Thyroid gland (tissue), 4 donors: ENCODE measurements at regions not wholly inside any gene's neighbourhood (a gene's known extent, or its start where the extent isn't known, plus 50 kb on each side); places are given as distances from the start of the nearest gene placed in this dataset.

Experiments used
- DNase-seq, 2 donors: peaks; one replicate each; pipeline ENCODE4 v3.0.0-alpha.2; 2019
- H3K27ac ChIP-seq, 3 donors: fragments of 200-600 bp; sonication (generic); 1 replicate in 2 of 3; 2 replicates in 1 of 3; pipeline ENCODE4 v1.5.1; 2016 to 2019; ENCODE audit warnings: mild to moderate bottlenecking in 1 of 3, moderate library complexity in 1 of 3
- H3K27me3 ChIP-seq: fragments of 200-600 bp; sonication (generic); one replicate; pipeline ENCODE4 v1.5.1; 2019
- H3K36me3 ChIP-seq, 2 donors: fragments of 200-600 bp; sonication (generic); one replicate each; pipeline ENCODE4 v1.5.1; 2016 to 2019
- H3K4me1 ChIP-seq, 2 donors: fragments of 200-600 bp; sonication (generic); one replicate each; pipeline ENCODE4 v1.5.1; 2017 to 2019
- H3K4me3 ChIP-seq, 3 donors: fragments of 200-600 bp; sonication (generic); replicated peaks in 1 of 3; 1 replicate in 2 of 3; 2 replicates in 1 of 3; pipeline ENCODE4 v1.5.1; 2016; ENCODE audit warnings: mild to moderate bottlenecking in 1 of 3
- H3K9me3 ChIP-seq: fragments of 200-600 bp; sonication (generic); one replicate; pipeline ENCODE4 v1.5.1; 2017
- POLR2A ChIP-seq, 2 donors: fragments of 450-650 bp; IDR thresholded peaks; one replicate each; pipeline ENCODE4 v1.6.1; 2017; ENCODE audit warnings: antibody characterized with exemption in 2 of 2, mild to moderate bottlenecking in 2 of 2, moderate library complexity in 1 of 2
- WGBS, 2 donors: methylation state at CpG; one replicate each; pipeline ENCODE4 v1.1.5; 2017; 5-methylcytosine and 5-hydroxymethylcytosine counted together
- intact Hi-C: fragments of 100-400 bp; cut with DNase I; formaldehyde crosslinking; loops from one replicate; pipeline ENCODE4 v1.15.1; 2023
- TF ChIP-seq, protein P1 (sequence below), 6 experiments: fragments of 200-600 bp in 3 of 6; fragments of 450-650 bp in 3 of 6; sonication (generic) in 3 of 6; IDR thresholded peaks; one replicate each; pipeline ENCODE4 v1.5.1; 2016 to 2019; ENCODE audit warnings: antibody characterized with exemption in 6 of 6, mild to moderate bottlenecking in 2 of 6, inconsistent platforms in 1 of 6, moderate library complexity in 1 of 6

DNA sequence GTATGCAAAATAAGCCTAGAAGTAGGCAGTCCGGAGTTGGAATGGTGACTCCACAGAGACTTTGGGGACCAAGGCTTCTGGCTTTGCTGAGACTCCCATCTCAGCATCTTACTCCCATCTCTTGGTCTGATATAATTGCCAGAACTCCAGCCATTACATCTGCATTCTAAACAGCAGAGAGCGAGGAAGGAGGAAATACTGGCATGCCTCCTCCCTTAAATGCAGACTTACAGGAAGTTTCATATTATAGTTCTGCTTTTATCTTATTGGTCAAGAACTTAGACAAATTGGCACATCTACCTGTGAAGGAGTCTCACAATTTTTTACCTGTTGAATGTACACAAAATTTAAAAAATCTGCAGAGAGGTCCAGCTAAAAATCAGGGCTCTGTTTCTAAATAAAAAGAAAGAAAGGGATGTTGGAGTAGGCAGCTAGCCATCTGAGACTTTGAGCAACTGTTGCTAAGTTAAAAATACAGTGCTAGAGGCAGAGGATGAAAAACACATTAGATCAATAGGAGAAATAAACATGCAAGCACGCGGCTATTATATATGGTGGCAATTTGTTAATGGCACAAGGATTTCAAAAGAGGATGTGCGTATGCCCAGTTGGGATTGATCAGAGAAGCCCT, 209.9 kb upstream of the HMGA2 start:
- H3K27me3 ChIP-seq = no peaks in the 10 kb centered on the region
- no peaks in the 10 kb centered on the region for H3K4me1 ChIP-seq
- TF ChIP-seq POLR2A (IDR thresholded peaks at IDR 0.05) = no peak
- no peak overlapping the region for H3K4me3 ChIP-seq
- intact Hi-C loops = no loop called here
- H3K27ac ChIP-seq = no peak overlapping the region
- no peaks in the 10 kb centered on the region for H3K36me3 ChIP-seq
- no peaks in the 10 kb centered on the region for H3K9me3 ChIP-seq
- no peak for DNase-seq
- 89 to 90% methylated on average over 5 of the region's 5 CpGs for WGBS, 2 donors

DNA sequence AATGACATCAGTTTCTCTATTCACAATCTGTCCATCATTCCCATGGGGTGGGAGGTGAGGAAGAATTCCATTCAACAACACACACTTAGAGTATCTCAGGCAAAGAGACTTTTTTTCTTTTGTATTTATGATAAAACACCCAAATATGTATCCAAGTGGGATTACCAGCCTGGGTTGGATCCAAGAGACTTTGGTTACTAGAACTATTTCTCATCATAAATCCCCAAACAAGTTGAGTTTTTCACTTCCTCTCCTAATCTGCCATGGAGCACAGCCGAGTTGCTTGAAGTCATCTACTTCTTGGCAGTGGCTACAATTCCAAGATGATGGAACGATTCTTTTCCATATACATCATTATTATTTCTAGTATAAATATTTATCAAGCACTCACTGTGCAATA, 209.2 kb upstream of the HMGA2 start:
- TF ChIP-seq, protein P1, sequence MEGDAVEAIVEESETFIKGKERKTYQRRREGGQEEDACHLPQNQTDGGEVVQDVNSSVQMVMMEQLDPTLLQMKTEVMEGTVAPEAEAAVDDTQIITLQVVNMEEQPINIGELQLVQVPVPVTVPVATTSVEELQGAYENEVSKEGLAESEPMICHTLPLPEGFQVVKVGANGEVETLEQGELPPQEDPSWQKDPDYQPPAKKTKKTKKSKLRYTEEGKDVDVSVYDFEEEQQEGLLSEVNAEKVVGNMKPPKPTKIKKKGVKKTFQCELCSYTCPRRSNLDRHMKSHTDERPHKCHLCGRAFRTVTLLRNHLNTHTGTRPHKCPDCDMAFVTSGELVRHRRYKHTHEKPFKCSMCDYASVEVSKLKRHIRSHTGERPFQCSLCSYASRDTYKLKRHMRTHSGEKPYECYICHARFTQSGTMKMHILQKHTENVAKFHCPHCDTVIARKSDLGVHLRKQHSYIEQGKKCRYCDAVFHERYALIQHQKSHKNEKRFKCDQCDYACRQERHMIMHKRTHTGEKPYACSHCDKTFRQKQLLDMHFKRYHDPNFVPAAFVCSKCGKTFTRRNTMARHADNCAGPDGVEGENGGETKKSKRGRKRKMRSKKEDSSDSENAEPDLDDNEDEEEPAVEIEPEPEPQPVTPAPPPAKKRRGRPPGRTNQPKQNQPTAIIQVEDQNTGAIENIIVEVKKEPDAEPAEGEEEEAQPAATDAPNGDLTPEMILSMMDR (IDR thresholded peaks at IDR 0.05) = no peak
- no peaks in the 10 kb centered on the region for H3K9me3 ChIP-seq
- WGBS, 2 donors = 81 to 83% methylated on average over 2 of the region's 2 CpGs
- H3K27ac ChIP-seq = no peak overlapping the region
- intact Hi-C loops = no loop called here
- no peaks in the 10 kb centered on the region for H3K4me1 ChIP-seq
- H3K4me3 ChIP-seq = no peak overlapping the region
- H3K36me3 ChIP-seq = no peaks in the 10 kb centered on the region
- no peaks in the 10 kb centered on the region for H3K27me3 ChIP-seq
- DNase-seq = no peak

DNA sequence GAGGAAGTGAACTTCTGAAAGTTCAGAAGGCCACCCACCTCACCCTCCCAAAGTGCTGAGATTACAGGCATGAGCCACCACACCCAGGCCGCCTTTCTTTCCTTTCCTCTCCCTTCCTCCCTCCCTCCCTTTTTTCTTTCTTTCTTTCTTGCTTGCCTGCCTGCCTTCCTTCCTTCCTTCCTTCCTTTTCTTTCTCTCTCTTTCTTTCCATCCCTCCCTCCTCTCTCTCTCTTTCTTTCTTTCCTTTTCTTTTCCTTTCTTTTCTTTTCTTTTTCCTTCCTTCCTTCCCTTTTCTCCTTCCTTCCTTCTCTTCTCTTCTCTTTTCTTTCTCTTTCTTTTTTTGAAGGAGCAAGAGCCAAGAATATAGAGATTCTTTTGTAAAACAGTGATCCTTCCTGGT, 208.3 kb upstream of the HMGA2 start:
- 89 to 97% methylated on average over 1 of the region's 1 CpG for WGBS, 2 donors
- H3K9me3 ChIP-seq = no peaks in the 10 kb centered on the region
- H3K4me3 ChIP-seq = no peak overlapping the region
- no peaks in the 10 kb centered on the region for H3K4me1 ChIP-seq
- intact Hi-C loops = no loop called here
- TF ChIP-seq POLR2A (IDR thresholded peaks at IDR 0.05) = no peak
- TF ChIP-seq, protein P1 (IDR thresholded peaks at IDR 0.05) = no peak
- no peak overlapping the region for H3K27ac ChIP-seq
- DNase-seq = no peak
- no peaks in the 10 kb centered on the region for H3K27me3 ChIP-seq
- no peaks in the 10 kb centered on the region for H3K36me3 ChIP-seq

DNA sequence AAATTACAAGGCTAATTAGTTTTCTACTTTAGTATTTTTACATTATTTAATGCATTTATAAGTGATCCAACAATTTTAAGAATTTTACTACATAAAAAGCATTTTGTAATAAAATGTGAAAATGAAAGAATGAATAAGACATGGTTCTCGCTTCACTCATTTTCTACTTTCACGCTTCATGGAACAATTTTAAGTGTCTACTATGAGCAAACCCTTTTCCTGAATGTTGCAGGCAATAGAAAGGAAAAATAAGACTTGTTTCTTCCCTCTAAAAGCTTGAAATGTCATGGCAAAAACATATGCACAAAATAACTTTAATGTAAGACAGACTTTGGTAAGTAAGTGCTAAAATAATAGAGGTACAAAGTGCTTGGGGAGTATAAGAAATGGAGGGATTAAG, 205.7 kb upstream of the HMGA2 start:
- no peaks in the 10 kb centered on the region for H3K36me3 ChIP-seq
- TF ChIP-seq POLR2A (IDR thresholded peaks at IDR 0.05) = no peak
- TF ChIP-seq, protein P1 (IDR thresholded peaks at IDR 0.05) = no peak
- no peaks in the 10 kb centered on the region for H3K9me3 ChIP-seq
- H3K27me3 ChIP-seq = no peaks in the 10 kb centered on the region
- no peak overlapping the region for H3K27ac ChIP-seq
- H3K4me1 ChIP-seq = no peaks in the 10 kb centered on the region
- no peak for DNase-seq
- no peak overlapping the region for H3K4me3 ChIP-seq
- intact Hi-C loops = no loop called here
- WGBS, 2 donors = 63 to 65% methylated on average over 2 of the region's 2 CpGs

DNA sequence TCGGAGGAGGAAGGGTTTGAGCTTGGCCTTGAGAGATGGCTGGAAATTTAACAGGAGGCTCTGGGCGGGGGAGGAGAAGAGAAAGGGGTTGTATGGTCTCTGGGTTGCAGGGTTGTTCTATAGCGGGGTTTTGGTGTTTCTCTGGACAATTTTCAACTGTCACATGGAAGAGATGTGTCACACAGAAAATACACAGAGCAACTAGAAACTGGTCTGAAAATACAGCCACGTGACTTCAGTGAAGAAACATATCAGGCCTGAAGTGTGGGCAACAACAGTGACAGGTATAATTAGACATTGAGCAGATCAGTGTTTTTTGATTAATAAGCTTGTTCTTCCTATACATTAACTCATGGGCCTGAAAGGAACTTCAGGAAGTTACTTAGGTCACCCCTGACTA, 205.3 kb upstream of the HMGA2 start:
- no peak for DNase-seq
- no peaks in the 10 kb centered on the region for H3K4me1 ChIP-seq
- H3K27me3 ChIP-seq = no peaks in the 10 kb centered on the region
- WGBS, 2 donors = 87 to 91% methylated on average over 4 of the region's 4 CpGs
- H3K4me3 ChIP-seq = no peak overlapping the region
- H3K9me3 ChIP-seq = no peaks in the 10 kb centered on the region
- TF ChIP-seq POLR2A (IDR thresholded peaks at IDR 0.05) = no peak
- TF ChIP-seq, protein P1 (IDR thresholded peaks at IDR 0.05) = no peak
- intact Hi-C loops = no loop called here
- H3K27ac ChIP-seq = no peak overlapping the region
- H3K36me3 ChIP-seq = no peaks in the 10 kb centered on the region

DNA sequence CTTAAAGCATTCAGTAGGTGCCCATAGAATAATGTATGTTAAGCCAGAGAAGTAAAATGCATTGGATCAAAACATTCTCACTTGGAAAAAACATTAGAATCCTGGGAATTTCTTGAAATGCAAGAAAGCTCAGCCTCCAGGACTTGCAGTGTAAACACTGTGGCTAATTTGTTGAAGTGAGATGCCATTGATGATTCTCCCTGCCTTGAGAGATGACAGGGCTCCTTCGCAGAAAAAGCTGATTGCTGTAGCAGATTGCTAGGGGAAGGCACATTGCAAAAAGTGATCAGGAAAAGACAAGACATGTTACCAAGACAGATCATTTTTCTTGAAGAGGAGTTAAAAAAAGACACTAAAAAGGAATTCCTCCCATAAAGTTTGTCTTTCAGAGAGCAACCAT, 204.2 kb upstream of the HMGA2 start:
- WGBS, 2 donors = 48 to 61% methylated on average over 1 of the region's 1 CpG
- Histone ChIP-seq H3K27me3 (no peaks in the 10 kb centered on the region), H3K4me3 (no peak overlapping the region), H3K4me1 (no peaks in the 10 kb centered on the region), H3K27ac (no peak overlapping the region), H3K36me3 (no peaks in the 10 kb centered on the region), H3K9me3 (no peaks in the 10 kb centered on the region)
- TF ChIP-seq, protein P1 (IDR thresholded peaks at IDR 0.05) = no peak
- no peak for TF ChIP-seq POLR2A (IDR thresholded peaks at IDR 0.05)
- intact Hi-C loops = no loop called here
- DNase-seq = no peak
